NCI-H524 (cell line): ENCODE measurements at regions not wholly inside any gene's neighbourhood (a gene's known extent, or its start where the extent isn't known, plus 50 kb on each side); places are given as distances from the start of the nearest gene placed in this dataset.

Source experiments
- DNase-seq, 2 experiments: peaks; one replicate each; lab custom pipeline; 2025; lab: John Stamatoyannopoulos, UW

DNA sequence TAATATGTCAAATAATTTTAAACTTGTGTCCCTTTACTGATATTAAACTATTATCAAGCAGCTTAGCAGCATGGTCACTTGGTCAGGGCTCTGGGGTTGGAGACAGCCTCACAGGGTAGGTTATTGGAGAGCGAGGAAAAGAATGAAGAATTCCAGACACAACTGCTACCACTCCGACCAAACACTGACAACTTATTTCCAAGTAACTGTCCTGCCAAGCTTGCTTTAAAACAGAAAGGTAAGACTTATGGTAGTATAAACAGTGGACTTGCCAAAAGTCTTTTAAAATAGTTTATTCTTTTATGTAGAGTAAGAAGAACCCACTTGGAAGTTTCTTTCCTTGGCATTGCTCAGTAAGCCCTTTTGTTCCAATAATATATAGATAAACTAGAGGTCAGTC, 364.1 kb downstream of the DEPDC1B start:
- DNase-seq: no peak

GRCh38 chr5:60334281-60334713, 365.7 kb downstream of the DEPDC1B start:
- no peak for DNase-seq

DNA sequence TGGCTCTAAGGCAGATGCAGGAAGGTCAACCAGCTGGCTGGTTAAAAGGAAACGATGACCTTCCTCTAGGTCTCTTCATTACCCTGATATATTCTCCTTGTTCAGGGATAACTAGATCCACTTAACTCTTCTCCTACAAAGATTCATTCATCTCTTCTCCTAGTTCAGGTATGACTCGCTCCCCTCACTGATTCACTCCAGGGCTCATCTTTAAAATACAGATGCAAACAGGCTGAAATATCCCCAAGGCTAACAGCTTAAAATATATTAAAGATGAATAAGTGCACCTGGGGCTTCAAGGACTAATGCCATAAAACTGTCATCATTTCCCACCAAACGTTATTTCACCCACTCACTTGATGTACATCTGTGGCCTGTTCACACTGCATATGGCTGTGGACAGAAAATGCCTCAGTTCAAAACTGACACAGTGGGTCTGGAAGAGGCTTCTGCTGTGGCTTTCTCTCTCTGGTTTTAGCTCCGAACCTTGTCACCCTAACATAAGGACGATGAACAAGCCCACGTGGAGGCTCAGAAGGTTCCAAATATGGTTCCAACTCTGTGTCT, 366.9 kb downstream of the DEPDC1B start:
- DNase-seq: no peak

- DNase-seq: no peak
Measured at GRCh38 chr5:60332244-60333004, 367.5 kb downstream of the DEPDC1B start.

DNA sequence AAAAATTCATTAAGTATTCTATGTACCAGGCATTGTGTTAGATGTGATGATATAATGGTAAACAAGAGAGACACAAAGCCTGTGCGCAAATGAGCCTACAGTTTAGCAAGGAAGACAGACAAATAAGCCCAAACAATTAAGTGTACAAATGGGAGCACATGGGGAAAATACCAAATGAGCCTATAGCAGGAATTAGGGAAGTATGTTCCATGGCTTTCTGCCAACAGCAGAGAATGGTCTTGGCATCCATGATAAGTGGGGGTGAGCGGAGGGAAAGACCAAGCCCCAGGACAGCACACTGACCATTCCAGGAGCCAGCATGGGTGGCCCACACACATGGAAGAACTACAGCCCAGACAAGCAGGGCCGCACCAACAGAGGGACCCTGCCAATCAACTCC, 369.7 kb downstream of the DEPDC1B start:
- DNase-seq: no peak

DNA sequence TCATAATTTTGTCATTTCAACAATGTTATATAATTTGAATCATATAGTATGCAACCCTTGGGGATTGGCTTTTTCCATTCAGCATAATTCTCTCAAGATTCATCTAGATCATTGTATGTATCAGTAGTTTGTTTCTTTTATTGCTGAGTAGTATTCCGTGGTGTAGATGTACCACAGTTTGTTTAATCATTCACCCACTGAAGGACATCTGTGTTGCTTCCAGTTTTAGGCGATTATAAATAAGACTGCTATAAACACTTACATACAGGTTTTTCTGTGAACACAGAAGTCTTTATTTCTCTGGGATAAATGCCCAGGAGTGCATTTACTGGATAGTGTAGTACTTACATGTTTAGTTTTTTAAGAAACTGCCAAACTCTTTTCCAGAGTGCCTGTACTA, 374.1 kb downstream of the DEPDC1B start:
- DNase-seq: no peak

- DNase-seq: no peak
Measured at GRCh38 chr5:60323596-60323995, 376.4 kb downstream of the DEPDC1B start.

DNA sequence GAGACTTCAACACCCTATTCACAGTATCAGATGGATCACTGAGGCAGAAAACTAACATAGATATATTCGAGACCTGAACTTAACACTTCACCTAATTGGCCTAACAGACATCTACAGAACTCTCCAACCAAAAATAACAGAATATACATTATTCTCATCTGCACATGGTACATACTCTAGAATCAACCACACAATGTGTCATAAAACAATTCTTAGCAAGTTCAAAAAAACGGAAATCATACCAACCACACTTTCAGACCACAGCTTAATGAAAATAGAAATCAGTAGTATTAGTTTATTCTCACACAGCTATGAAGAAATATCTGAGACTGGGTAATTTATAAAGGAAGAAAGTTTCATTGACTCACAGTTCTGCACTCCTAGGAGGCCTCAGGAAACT, 387.9 kb downstream of the DEPDC1B start:
- no peak for DNase-seq

DNA sequence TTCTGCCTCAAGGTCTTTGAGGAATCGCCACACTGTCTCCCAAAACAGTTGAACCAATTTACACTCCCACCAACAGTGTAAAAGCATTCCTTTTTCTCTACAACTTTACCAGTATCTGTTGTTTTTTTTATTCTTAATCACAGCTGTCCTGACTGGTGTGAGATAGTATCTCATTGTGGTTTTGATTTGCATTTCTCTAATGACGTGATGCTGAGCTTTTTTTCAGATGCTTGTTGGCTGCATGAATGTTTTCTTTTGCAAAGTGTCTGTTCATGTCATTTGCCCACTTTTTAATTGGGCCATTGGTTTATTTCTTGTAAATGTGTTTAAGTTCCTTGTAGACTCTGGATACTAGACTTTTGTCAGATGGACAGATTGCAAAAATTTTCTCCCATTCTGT, 400.0 kb downstream of the DEPDC1B start:
- no peak for DNase-seq

DNA sequence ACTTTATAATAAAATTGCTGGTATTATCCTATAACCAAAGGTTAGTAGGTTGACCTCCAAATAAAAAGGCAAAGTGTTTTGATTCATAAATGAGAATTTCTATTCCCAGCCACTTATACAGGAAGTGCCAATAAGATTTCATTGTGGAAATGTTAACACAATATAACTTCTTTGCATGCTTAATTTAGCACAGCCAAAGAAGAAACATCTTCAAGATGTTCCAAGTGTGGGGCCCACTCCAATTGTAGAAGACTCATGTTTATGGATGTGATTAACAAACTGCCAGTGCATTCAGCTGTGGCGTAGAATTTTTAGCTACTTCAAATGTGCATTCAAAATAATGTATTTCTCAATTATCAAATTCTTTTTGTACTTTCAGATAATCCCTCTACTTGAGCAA, 402.3 kb downstream of the DEPDC1B start:
- DNase-seq: no peak

- peak in 1 of 2 experiments; percentile 37 for DNase-seq
Measured at GRCh38 chr5:60295423-60295822, 401.9 kb upstream of the PDE4D start.

- no peak for DNase-seq
Measured at GRCh38 chr5:60293518-60293917, 400.0 kb upstream of the PDE4D start.

- peak; percentile 75 to 89 for DNase-seq
Measured at GRCh38 chr5:60287174-60287771, 393.7 kb upstream of the PDE4D start.

DNA sequence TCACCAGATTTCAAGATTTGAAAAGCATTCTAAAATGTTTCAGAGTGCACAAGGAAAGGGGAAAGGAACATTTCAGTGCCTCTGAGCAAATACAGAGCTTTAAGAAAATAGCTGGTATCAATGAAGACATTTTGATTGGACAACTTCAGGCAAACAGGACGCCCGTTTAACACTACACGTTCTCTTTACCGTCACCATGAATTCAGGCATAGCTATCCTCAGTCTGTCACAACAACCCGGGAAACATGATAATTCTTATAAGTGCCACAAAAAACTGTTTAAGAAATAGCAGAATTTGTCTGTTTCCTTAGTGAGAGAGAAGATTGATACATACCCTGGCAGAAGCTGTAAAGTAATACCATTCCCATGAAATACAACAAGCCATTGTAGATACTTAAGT, 392.4 kb upstream of the PDE4D start:
- DNase-seq: no peak

DNA sequence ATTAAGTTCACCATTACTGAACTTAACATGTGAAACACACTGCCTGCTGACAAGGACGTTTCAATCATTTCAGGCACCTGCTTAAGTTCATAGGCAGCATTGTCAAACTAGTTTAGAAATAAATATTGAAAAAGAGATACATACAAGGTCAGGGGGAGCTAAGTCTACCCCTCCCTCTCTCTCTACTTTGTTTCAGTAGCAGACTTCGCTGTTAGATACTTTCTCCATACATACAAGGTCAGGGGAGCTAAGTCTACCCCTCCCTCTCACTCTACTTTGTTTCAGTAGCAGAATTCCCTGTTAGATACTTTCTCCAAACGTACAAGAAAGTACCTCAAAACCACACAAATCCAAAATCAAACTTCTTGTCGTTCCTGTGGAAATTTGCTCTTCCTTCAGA, 387.4 kb upstream of the PDE4D start:
- no peak for DNase-seq

- DNase-seq: no peak
Measured at GRCh38 chr5:60277941-60278340, 384.4 kb upstream of the PDE4D start.

- peak in 1 of 2 experiments; percentile 24 for DNase-seq
Measured at GRCh38 chr5:60274747-60275146, 381.2 kb upstream of the PDE4D start.

DNA sequence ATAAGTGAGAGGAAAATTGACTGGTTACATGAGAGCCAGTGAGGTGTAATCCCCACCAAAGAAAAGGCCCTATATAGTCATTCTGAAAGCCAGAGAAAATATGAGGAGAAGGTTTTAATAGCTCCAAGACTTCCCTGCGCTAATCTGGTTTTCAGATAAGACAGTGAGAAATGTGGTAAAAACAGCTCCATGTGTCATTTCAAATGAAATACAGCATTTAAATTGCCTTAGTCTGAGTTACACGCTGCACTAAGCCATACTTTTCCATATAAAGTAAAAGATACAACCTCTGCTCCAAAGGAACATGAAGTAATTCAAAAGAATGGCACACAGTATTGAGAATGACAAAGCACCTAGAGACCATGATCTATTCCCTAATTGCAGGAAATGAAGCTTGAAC, 378.0 kb upstream of the PDE4D start:
- DNase-seq: no peak

DNA sequence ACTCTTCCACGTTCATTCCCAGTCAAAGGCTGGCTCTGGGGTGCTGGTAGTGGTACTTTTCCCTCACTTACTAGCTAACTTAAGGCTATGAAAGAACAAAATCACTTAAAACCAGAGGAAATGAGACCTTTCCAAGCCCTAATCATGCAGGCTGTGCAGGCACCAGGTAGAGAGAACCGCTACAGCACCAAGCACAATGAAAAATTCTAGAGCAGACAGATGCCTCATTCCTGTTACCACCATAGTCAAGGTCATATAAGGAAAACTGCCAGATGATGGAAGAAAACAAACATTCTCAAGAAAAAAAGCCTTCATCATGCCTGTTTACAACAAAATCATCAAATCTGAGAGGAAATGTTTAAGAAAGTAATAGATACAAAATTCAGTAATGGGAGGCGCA, 374.4 kb upstream of the PDE4D start:
- DNase-seq: peak in 1 of 2 experiments; percentile 32

DNA sequence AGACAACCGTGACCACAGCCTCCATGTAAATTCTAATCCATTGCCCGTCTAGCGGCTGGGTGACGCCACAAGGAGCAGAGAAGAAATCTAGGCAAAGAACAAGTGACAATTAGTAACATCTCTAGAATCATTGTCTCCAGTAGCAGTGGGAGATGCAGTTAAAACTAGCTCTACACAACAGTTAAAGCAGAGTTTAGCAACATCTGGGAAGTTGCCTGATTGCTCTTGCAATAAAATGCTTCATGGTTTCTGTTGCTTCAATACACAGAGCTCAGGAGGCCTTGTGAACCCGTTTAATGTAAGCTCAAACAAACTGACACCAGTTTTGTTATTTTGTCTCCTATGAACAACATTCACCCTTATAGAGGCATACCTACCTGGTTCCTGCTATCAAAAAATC, 369.8 kb upstream of the PDE4D start:
- DNase-seq: no peak

GRCh38 chr5:60262576-60263295, 369.2 kb upstream of the PDE4D start:
- peak; percentile 76 to 94 for DNase-seq

GRCh38 chr5:60261732-60262131, 368.2 kb upstream of the PDE4D start:
- DNase-seq: no peak

- DNase-seq: no peak
Measured at GRCh38 chr5:60260658-60261057, 367.1 kb upstream of the PDE4D start.
